HG03045 (cell line): ENCODE measurements at regions not wholly inside any gene's neighbourhood (a gene's known extent, or its start where the extent isn't known, plus 50 kb on each side); places are given as distances from the start of the nearest gene placed in this dataset.

Source experiments
- ATAC-seq: cut with Tn5 transposase; IDR thresholded peaks from one replicate; pipeline ENCODE4 v1.9.1; 2021; ENCODE audit warnings: mild to moderate bottlenecking, moderate library complexity; ENCODE audit not compliant: unreplicated experiment

- no peak for ATAC-seq
These were observed 346.5 kb downstream of the TMEM135 start for GRCh38 chr11:87384078-87384729.

GRCh38 chr11:87374038-87374807 is 336.5 kb downstream of the TMEM135 start:
- no peak for ATAC-seq
